GM23338 (cell line): ENCODE measurements at regions not wholly inside any gene's neighbourhood (a gene's known extent, or its start where the extent isn't known, plus 50 kb on each side); places are given as distances from the start of the nearest gene placed in this dataset.
"Not testable (repeated sequence)": the region's sequence is repeated elsewhere in the genome, so short reads cannot be mapped to it uniquely, and the experiment has no call there.

Experiments
- CREB1 ChIP-seq: fragments of 250-450 bp; sonication (Bioruptor Pico); IDR thresholded peaks from 2 replicates; pipeline ENCODE4 v1.5.0; 2020; ENCODE audit warnings: low read depth, mild to moderate bottlenecking, moderate library complexity
- EZH2 ChIP-seq: fragments of 200-600 bp; sonication (generic); IDR thresholded peaks from one replicate; pipeline ENCODE4 v1.8.0; 2017; ENCODE audit warnings: antibody characterized with exemption, mild to moderate bottlenecking, low read depth; ENCODE audit not compliant: unreplicated experiment
- EZH2phosphoT487 ChIP-seq: fragments of 200-600 bp; sonication (generic); IDR thresholded peaks from one replicate; pipeline ENCODE4 v1.8.1; 2018; ENCODE audit warnings: antibody characterized with exemption; ENCODE audit not compliant: unreplicated experiment
- JUNB ChIP-seq: IDR thresholded peaks from one replicate; pipeline ENCODE4 v1.6.1; 2016; ENCODE audit warnings: antibody characterized with exemption; ENCODE audit not compliant: unreplicated experiment
- POLR2AphosphoS5 ChIP-seq: IDR thresholded peaks from 2 replicates; pipeline ENCODE4 v1.6.1; 2016; ENCODE audit warnings: antibody characterized with exemption, low read depth
- TF ChIP-seq, protein P1 (sequence below), 2 experiments: fragments of 200-600 bp in 1 of 2; sonication (generic) in 1 of 2; conservative IDR thresholded peaks; 2 replicates each; pipeline versions ENCODE4 v1.5.1 to v1.6.1; 2016 to 2017; ENCODE audit warnings: antibody characterized with exemption in 2 of 2, low read depth in 2 of 2, mild to moderate bottlenecking in 2 of 2, moderate library complexity in 1 of 2
- TF ChIP-seq, protein P2 (sequence below): IDR thresholded peaks from one replicate; pipeline ENCODE4 v1.6.1; 2018; ENCODE audit warnings: antibody characterized with exemption; ENCODE audit not compliant: unreplicated experiment
- TF ChIP-seq, protein P3 (sequence below): IDR thresholded peaks from 2 replicates; pipeline ENCODE4 v1.6.1; 2016; ENCODE audit warnings: antibody characterized with exemption

DNA sequence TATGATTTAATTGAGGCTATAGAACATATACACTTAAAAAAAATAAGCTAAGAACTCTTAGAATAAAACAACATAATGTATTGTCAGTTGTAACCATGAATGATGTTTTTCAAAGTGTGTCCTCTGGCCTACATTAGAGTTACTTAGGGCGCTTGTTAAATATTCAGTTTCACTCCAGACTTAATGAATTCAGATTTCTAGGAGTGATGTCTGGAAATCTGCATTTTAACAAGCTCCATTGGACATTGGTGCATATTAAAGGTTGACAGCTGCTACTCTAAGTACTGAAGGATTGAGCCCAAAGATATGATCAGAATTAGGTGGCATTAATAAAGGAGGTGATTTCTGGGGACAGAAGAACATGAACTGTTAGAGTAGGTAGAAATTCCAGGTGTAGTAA, 66.9 kb upstream of the LRRC37A2 start:
- TF ChIP-seq, protein P1, sequence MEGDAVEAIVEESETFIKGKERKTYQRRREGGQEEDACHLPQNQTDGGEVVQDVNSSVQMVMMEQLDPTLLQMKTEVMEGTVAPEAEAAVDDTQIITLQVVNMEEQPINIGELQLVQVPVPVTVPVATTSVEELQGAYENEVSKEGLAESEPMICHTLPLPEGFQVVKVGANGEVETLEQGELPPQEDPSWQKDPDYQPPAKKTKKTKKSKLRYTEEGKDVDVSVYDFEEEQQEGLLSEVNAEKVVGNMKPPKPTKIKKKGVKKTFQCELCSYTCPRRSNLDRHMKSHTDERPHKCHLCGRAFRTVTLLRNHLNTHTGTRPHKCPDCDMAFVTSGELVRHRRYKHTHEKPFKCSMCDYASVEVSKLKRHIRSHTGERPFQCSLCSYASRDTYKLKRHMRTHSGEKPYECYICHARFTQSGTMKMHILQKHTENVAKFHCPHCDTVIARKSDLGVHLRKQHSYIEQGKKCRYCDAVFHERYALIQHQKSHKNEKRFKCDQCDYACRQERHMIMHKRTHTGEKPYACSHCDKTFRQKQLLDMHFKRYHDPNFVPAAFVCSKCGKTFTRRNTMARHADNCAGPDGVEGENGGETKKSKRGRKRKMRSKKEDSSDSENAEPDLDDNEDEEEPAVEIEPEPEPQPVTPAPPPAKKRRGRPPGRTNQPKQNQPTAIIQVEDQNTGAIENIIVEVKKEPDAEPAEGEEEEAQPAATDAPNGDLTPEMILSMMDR (conservative IDR thresholded peaks at IDR 0.05; ENCODE audit: low read depth in 2 of 2), result not testable (repeated sequence)
- TF ChIP-seq POLR2AphosphoS5; JUNB; EZH2; EZH2phosphoT487; CREB1 (CRISPR knock-in tag): not testable (repeated sequence)
- TF ChIP-seq, protein P2, sequence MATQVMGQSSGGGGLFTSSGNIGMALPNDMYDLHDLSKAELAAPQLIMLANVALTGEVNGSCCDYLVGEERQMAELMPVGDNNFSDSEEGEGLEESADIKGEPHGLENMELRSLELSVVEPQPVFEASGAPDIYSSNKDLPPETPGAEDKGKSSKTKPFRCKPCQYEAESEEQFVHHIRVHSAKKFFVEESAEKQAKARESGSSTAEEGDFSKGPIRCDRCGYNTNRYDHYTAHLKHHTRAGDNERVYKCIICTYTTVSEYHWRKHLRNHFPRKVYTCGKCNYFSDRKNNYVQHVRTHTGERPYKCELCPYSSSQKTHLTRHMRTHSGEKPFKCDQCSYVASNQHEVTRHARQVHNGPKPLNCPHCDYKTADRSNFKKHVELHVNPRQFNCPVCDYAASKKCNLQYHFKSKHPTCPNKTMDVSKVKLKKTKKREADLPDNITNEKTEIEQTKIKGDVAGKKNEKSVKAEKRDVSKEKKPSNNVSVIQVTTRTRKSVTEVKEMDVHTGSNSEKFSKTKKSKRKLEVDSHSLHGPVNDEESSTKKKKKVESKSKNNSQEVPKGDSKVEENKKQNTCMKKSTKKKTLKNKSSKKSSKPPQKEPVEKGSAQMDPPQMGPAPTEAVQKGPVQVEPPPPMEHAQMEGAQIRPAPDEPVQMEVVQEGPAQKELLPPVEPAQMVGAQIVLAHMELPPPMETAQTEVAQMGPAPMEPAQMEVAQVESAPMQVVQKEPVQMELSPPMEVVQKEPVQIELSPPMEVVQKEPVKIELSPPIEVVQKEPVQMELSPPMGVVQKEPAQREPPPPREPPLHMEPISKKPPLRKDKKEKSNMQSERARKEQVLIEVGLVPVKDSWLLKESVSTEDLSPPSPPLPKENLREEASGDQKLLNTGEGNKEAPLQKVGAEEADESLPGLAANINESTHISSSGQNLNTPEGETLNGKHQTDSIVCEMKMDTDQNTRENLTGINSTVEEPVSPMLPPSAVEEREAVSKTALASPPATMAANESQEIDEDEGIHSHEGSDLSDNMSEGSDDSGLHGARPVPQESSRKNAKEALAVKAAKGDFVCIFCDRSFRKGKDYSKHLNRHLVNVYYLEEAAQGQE, result not testable (repeated sequence)
- TF ChIP-seq, protein P3, sequence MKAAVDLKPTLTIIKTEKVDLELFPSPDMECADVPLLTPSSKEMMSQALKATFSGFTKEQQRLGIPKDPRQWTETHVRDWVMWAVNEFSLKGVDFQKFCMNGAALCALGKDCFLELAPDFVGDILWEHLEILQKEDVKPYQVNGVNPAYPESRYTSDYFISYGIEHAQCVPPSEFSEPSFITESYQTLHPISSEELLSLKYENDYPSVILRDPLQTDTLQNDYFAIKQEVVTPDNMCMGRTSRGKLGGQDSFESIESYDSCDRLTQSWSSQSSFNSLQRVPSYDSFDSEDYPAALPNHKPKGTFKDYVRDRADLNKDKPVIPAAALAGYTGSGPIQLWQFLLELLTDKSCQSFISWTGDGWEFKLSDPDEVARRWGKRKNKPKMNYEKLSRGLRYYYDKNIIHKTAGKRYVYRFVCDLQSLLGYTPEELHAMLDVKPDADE, result not testable (repeated sequence)
